Fibroblast of lung (primary cell): ENCODE measurements at regions not wholly inside any gene's neighbourhood (a gene's known extent, or its start where the extent isn't known, plus 50 kb on each side); places are given as distances from the start of the nearest gene placed in this dataset.

Source experiments
- DNase-seq, 2 donors: peaks; one replicate each; pipeline versions ENCODE4 v3.0.0 to v3.0.0-alpha.2; 2010; ENCODE audit warnings: low read depth in 2 of 2
- H2AFZ ChIP-seq: 2 replicates; pipeline ENCODE4 v1.5.1; 2012; ENCODE audit warnings: low read length, control low read depth, inconsistent platforms
- H3K27ac ChIP-seq: 2 replicates; pipeline ENCODE4 v1.5.1; 2011; ENCODE audit warnings: low read length, control low read depth; ENCODE audit not compliant: insufficient read depth
- H3K27me3 ChIP-seq: 2 replicates; pipeline ENCODE4 v1.5.1; 2011; ENCODE audit warnings: mild to moderate bottlenecking, low read length; ENCODE audit not compliant: control insufficient read depth, insufficient read depth
- H3K36me3 ChIP-seq: 2 replicates; pipeline ENCODE4 v1.5.1; 2011; ENCODE audit warnings: low read length; ENCODE audit not compliant: control insufficient read depth, insufficient read depth
- H3K4me1 ChIP-seq: 2 replicates; pipeline ENCODE4 v1.5.1; 2011; ENCODE audit warnings: low read length; ENCODE audit not compliant: control insufficient read depth, insufficient read depth; ENCODE audit errors: extremely low read depth
- H3K4me2 ChIP-seq: 2 replicates; pipeline ENCODE4 v1.5.1; 2011; ENCODE audit warnings: low read length, control low read depth; ENCODE audit not compliant: insufficient read depth; ENCODE audit errors: extremely low read depth
- H3K4me3 ChIP-seq, 4 experiments: fragments of 200-600 bp in 1 of 4; sonication (generic) in 1 of 4; replicated peaks in 1 of 4; 2 replicates each; pipeline ENCODE4 v1.5.1; 2011 to 2016; ENCODE audit warnings: low read length in 4 of 4, low read depth in 3 of 4, mild to moderate bottlenecking in 3 of 4, control low read depth in 2 of 4, inconsistent platforms in 1 of 4, mixed read lengths in 1 of 4; ENCODE audit not compliant: insufficient read depth in 1 of 4; ENCODE audit errors: control extremely low read depth in 1 of 4
- H3K79me2 ChIP-seq: 2 replicates; pipeline ENCODE4 v1.5.1; 2012; ENCODE audit warnings: mild to moderate bottlenecking, low read length, inconsistent platforms; ENCODE audit not compliant: control insufficient read depth, insufficient read depth
- H3K9ac ChIP-seq: 2 replicates; pipeline ENCODE4 v1.5.1; 2011; ENCODE audit warnings: mild to moderate bottlenecking, low read length, control low read depth; ENCODE audit not compliant: insufficient read depth
- H3K9me3 ChIP-seq: 2 replicates; pipeline ENCODE4 v1.5.1; 2012; ENCODE audit warnings: low read depth, low read length; ENCODE audit not compliant: control insufficient read depth, insufficient read depth
- H4K20me1 ChIP-seq: 2 replicates; pipeline ENCODE4 v1.5.1; 2011; ENCODE audit warnings: low read length; ENCODE audit not compliant: control insufficient read depth, insufficient read depth; ENCODE audit errors: extremely low read depth
- CTCF ChIP-seq, 2 donors: IDR thresholded peaks in 1 of 2; conservative IDR thresholded peaks in 1 of 2; 1 replicate in 1 of 2; 2 replicates in 1 of 2; pipeline ENCODE4 v1.5.1; 2011 to 2012; ENCODE audit warnings: low read length in 2 of 2, control low read depth in 1 of 2, inconsistent platforms in 1 of 2, low read depth in 1 of 2, mild to moderate bottlenecking in 1 of 2
- EZH2 ChIP-seq: IDR thresholded peaks from 2 replicates; pipeline ENCODE4 v1.5.1; 2012; ENCODE audit warnings: low read length, control low read depth, mild to moderate bottlenecking; ENCODE audit errors: missing control alignments

DNA sequence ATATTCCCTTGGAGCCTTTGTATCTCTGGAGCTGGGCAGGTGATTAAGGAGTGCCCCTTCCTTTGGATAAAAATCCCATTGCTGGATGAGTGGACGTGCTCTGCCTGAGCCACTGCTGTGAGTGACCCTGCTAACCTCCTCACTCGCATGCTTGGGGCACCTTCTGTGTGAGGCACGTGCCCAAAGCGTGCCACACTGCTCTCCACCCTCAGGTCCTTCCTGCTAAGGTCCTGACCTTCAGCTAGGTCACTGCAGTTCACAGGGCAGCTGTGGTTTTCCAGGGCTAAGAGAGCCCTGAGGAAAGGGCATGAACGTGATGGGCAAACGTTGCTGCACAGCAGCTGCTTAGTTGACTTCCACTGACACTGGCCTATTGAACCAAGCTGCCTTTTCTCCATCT, 204.4 kb upstream of the COBL start:
- no peaks in the 10 kb centered on the region for H3K27me3 ChIP-seq
- no peak for DNase-seq
- H3K9ac ChIP-seq: no peak overlapping the region
- H3K9me3 ChIP-seq: no peaks in the 10 kb centered on the region
- H3K4me1 ChIP-seq: no peaks in the 10 kb centered on the region
- no peak overlapping the region for H2AFZ ChIP-seq
- H3K79me2 ChIP-seq: no peaks in the 10 kb centered on the region
- no peak overlapping the region for H3K4me3 ChIP-seq
- TF ChIP-seq EZH2 (no peak), CTCF (conservative IDR thresholded peaks at IDR 0.05 in 1 of 2, IDR thresholded peaks at IDR 0.05 in 1 of 2; ENCODE audit: low read depth in 1 of 2, low read length in 2 of 2) (no peak)
- H3K36me3 ChIP-seq: no peaks in the 10 kb centered on the region
- no peak overlapping the region for H3K27ac ChIP-seq
- no peaks in the 10 kb centered on the region for H4K20me1 ChIP-seq
- no peak overlapping the region for H3K4me2 ChIP-seq

DNA sequence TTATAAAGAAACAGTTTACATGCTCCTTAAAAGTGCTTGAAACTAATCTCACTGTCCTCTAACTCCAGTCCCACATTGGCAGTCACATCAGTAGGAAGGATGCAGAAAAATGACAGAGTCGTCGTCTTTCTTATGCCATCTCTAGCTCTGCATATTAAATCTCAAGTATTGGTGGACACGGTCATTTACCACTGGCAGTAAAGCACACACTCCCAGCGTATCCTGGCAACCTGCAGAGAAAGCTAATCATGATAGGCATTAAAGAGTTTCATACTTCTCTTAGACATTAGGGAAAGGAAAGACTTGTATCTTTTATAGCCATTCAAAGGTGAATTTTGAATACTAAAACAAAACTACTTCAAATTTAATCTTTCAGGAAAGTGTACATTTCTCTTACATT, 202.0 kb upstream of the COBL start:
- no peak for TF ChIP-seq EZH2
- TF ChIP-seq CTCF (conservative IDR thresholded peaks at IDR 0.05 in 1 of 2, IDR thresholded peaks at IDR 0.05 in 1 of 2; ENCODE audit: low read depth in 1 of 2, low read length in 2 of 2): no peak
- Histone ChIP-seq H3K4me3 (no peak overlapping the region), H3K27ac (no peak overlapping the region), H3K36me3 (no peaks in the 10 kb centered on the region), H4K20me1 (no peaks in the 10 kb centered on the region), H3K27me3 (no peaks in the 10 kb centered on the region), H3K4me2 (no peak overlapping the region), H2AFZ (no peak overlapping the region), H3K9ac (no peak overlapping the region), H3K4me1 (no peaks in the 10 kb centered on the region), H3K79me2 (no peaks in the 10 kb centered on the region), H3K9me3 (no peaks in the 10 kb centered on the region)
- DNase-seq: no peak

DNA sequence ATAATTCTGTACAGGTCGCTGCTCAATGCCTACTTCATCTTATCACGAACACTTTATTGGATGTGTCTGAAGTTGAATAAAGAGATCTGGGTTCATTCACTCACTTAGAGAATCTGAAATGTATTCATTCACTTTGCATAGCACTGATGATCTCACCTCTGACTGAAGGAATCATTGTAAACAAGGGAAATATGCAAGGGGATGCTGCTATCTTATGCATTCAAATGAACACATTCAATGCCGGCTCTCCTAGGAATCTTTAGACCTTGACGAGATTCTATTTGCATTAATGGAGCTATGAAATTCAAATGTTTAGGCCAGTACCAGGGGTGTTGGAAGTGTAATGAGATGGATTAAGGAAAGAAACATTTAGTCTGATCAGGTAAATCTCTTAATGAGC, 200.6 kb upstream of the COBL start:
- Histone ChIP-seq H3K79me2 (no peaks in the 10 kb centered on the region), H2AFZ (no peak overlapping the region), H3K9ac (no peak overlapping the region), H3K27me3 (no peaks in the 10 kb centered on the region), H3K4me3 (no peak overlapping the region), H3K36me3 (no peaks in the 10 kb centered on the region), H4K20me1 (no peaks in the 10 kb centered on the region), H3K4me2 (no peak overlapping the region), H3K27ac (no peak overlapping the region), H3K9me3 (no peaks in the 10 kb centered on the region), H3K4me1 (no peaks in the 10 kb centered on the region)
- TF ChIP-seq CTCF (conservative IDR thresholded peaks at IDR 0.05 in 1 of 2, IDR thresholded peaks at IDR 0.05 in 1 of 2; ENCODE audit: low read depth in 1 of 2, low read length in 2 of 2) (no peak), EZH2 (no peak)
- DNase-seq: no peak
